H1 (cell line): ENCODE measurements at regions not wholly inside any gene's neighbourhood (a gene's known extent, or its start where the extent isn't known, plus 50 kb on each side); places are given as distances from the start of the nearest gene placed in this dataset.
"Not testable (repeated sequence)": the region's sequence is repeated elsewhere in the genome, so short reads cannot be mapped to it uniquely, and the experiment has no call there.

Experiments
- CTCF ChIA-PET: fragments of 300-600 bp; sonication (Branson Sonifier 250); formaldehyde crosslinking; loops from one replicate; lab custom pipeline; 2021; ENCODE audit not compliant: partially characterized antibody; lab: Charles Lee
- POLR2A ChIA-PET: fragments of 300-600 bp; sonication (Branson Sonifier 250); formaldehyde crosslinking; loops from one replicate; lab custom pipeline; 2021; ENCODE audit warnings: inconsistent platforms; ENCODE audit not compliant: partially characterized antibody; lab: Charles Lee
- DNase-seq, 2 experiments: peaks; one replicate each; pipeline versions ENCODE4 v3.0.0 to v3.0.0-alpha.2; 2010 to 2022; ENCODE audit warnings: low spot score in 2 of 2, low read depth in 1 of 2, mixed read lengths in 1 of 2
- FAIRE-seq: peaks from 2 replicates; lab custom pipeline; 2011; peaks lifted over from hg19 to GRCh38; lab: Jason Lieb, UNC
- H2AFZ ChIP-seq: 2 replicates; pipeline ENCODE4 v1.8.1; 2012; ENCODE audit warnings: low read length, inconsistent platforms
- H2AK5ac ChIP-seq: 2 replicates; pipeline ENCODE4 v1.6.1; 2013; ENCODE audit warnings: low read depth, low read length
- H2BK120ac ChIP-seq: replicated peaks from 2 replicates; pipeline ENCODE3; 2013; ENCODE audit warnings: low read depth, low read length, inconsistent platforms
- H2BK12ac ChIP-seq: 2 replicates; pipeline ENCODE4 v1.6.1; 2013; ENCODE audit warnings: low read depth, low read length
- H2BK15ac ChIP-seq: 2 replicates; pipeline ENCODE4 v1.6.1; 2013; ENCODE audit warnings: low read length
- H2BK20ac ChIP-seq: 2 replicates; pipeline ENCODE4 v1.6.1; 2013; ENCODE audit warnings: low read length
- H2BK5ac ChIP-seq: 2 replicates; pipeline ENCODE4 v1.6.1; 2013; ENCODE audit warnings: low read depth, low read length
- H3K14ac ChIP-seq: 2 replicates; pipeline ENCODE4 v1.6.1; 2013; ENCODE audit warnings: inconsistent platforms; ENCODE audit not compliant: insufficient read length
- H3K18ac ChIP-seq: 2 replicates; pipeline ENCODE4 v1.6.1; 2013; ENCODE audit warnings: low read length; ENCODE audit errors: extremely low read depth
- H3K23ac ChIP-seq: 2 replicates; pipeline ENCODE4 v1.6.1; 2013; ENCODE audit warnings: inconsistent platforms; ENCODE audit not compliant: insufficient read length
- H3K23me2 ChIP-seq: 2 replicates; pipeline ENCODE4 v1.6.1; 2013; ENCODE audit warnings: low read depth, low read length
- H3K27ac ChIP-seq: 2 replicates; pipeline ENCODE4 v1.6.1; 2011; ENCODE audit warnings: low read depth, low read length, inconsistent platforms
- H3K27me3 ChIP-seq, 4 experiments: replicated peaks in 1 of 4; 1 replicate in 1 of 4; 2 replicates in 3 of 4; pipeline versions ENCODE4 v1.6.1 to v1.8.1; 2011 to 2013; ENCODE audit warnings: low read length in 3 of 4, mild to moderate bottlenecking in 3 of 4, inconsistent platforms in 2 of 4, mixed read lengths in 2 of 4, moderate library complexity in 1 of 4; ENCODE audit not compliant: control insufficient read depth in 3 of 4, insufficient read depth in 3 of 4; ENCODE audit errors: extremely low read depth in 1 of 4
- H3K36me3 ChIP-seq, 4 experiments: 2 replicates each; pipeline versions ENCODE4 v1.6.1 to v1.8.1; 2011 to 2013; ENCODE audit warnings: mild to moderate bottlenecking in 4 of 4, low read length in 3 of 4, moderate library complexity in 2 of 4, control low read depth in 1 of 4, inconsistent platforms in 1 of 4; ENCODE audit not compliant: insufficient read depth in 4 of 4, control insufficient read depth in 2 of 4
- H3K4ac ChIP-seq: replicated peaks from 2 replicates; pipeline ENCODE3; 2013; ENCODE audit warnings: low read length, low read depth, mixed read lengths, inconsistent platforms; ENCODE audit not compliant: insufficient read length
- H3K4me1 ChIP-seq, 4 experiments: replicated peaks in 1 of 4; 1 replicate in 1 of 4; 2 replicates in 3 of 4; pipeline versions ENCODE4 v1.6.1 to v1.8.1; 2011 to 2013; ENCODE audit warnings: low read length in 3 of 4, inconsistent platforms in 2 of 4, mixed read lengths in 1 of 4; ENCODE audit not compliant: insufficient read depth in 4 of 4, control insufficient read depth in 3 of 4
- H3K4me2 ChIP-seq, 2 experiments: 2 replicates each; pipeline versions ENCODE4 v1.6.1 to v1.8.1; 2011 to 2013; ENCODE audit warnings: low read depth in 2 of 2, low read length in 2 of 2, control low read depth in 1 of 2, inconsistent platforms in 1 of 2, mild to moderate bottlenecking in 1 of 2; ENCODE audit not compliant: insufficient read depth in 1 of 2
- H3K4me3 ChIP-seq, 4 experiments: fragments of 200-600, 300-600 bp in 1 of 4; sonication (generic), shearing (Covaris generic), sonication (Bioruptor Twin) in 1 of 4; 2 replicates each; pipeline versions ENCODE4 v1.5.1 to v1.8.1; 2011 to 2016; ENCODE audit warnings: low read length in 4 of 4, low read depth in 3 of 4, control low read depth in 2 of 4, inconsistent platforms in 2 of 4, mild to moderate bottlenecking in 2 of 4, mixed read lengths in 1 of 4, moderate library complexity in 1 of 4; ENCODE audit not compliant: insufficient read depth in 2 of 4; ENCODE audit errors: extremely low read depth in 1 of 4
- H3K56ac ChIP-seq: replicated peaks from 2 replicates; pipeline ENCODE3; 2013; ENCODE audit warnings: low read depth, mild to moderate bottlenecking, mixed read lengths, low read length, inconsistent platforms; ENCODE audit not compliant: insufficient read length
- H3K79me1 ChIP-seq: 2 replicates; pipeline ENCODE4 v1.6.1; 2013; ENCODE audit warnings: low read depth, low read length, control low read depth
- H3K79me2 ChIP-seq, 2 experiments: 2 replicates each; pipeline versions ENCODE4 v1.6.1 to v1.8.1; 2012 to 2013; ENCODE audit warnings: low read length in 2 of 2, mild to moderate bottlenecking in 2 of 2, inconsistent platforms in 1 of 2; ENCODE audit not compliant: insufficient read depth in 2 of 2, control insufficient read depth in 1 of 2
- H3K9ac ChIP-seq, 4 experiments: replicated peaks in 1 of 4; 1 replicate in 1 of 4; 2 replicates in 3 of 4; pipeline versions ENCODE4 v1.6.1 to v1.8.1; 2011 to 2013; ENCODE audit warnings: low read depth in 3 of 4, low read length in 3 of 4, control low read depth in 2 of 4, mild to moderate bottlenecking in 2 of 4, moderate library complexity in 2 of 4, inconsistent platforms in 1 of 4; ENCODE audit errors: extremely low read depth in 1 of 4
- H3K9me3 ChIP-seq, 2 experiments: 2 replicates each; pipeline versions ENCODE4 v1.6.1 to v1.8.1; 2012 to 2013; ENCODE audit warnings: mild to moderate bottlenecking in 2 of 2, moderate library complexity in 2 of 2, control low read depth in 1 of 2, inconsistent platforms in 1 of 2, low read depth in 1 of 2, low read length in 1 of 2, mixed read lengths in 1 of 2; ENCODE audit not compliant: insufficient read depth in 2 of 2
- H4K20me1 ChIP-seq, 2 experiments: replicated peaks in 1 of 2; 2 replicates each; pipeline versions ENCODE3 to v1.8.1; 2011 to 2013; ENCODE audit warnings: inconsistent platforms in 2 of 2, low read length in 2 of 2, mild to moderate bottlenecking in 1 of 2; ENCODE audit not compliant: insufficient read depth in 2 of 2, control insufficient read depth in 1 of 2
- H4K5ac ChIP-seq: 2 replicates; pipeline ENCODE4 v1.6.1; 2013; ENCODE audit warnings: low read length, low read depth, mixed read lengths, inconsistent platforms; ENCODE audit not compliant: insufficient read length
- H4K8ac ChIP-seq: 2 replicates; pipeline ENCODE4 v1.8.0; 2013; ENCODE audit warnings: mild to moderate bottlenecking, moderate library complexity, low read length, inconsistent platforms; ENCODE audit not compliant: insufficient read depth; ENCODE audit errors: extremely low read depth
- H4K91ac ChIP-seq: replicated peaks from 2 replicates; pipeline ENCODE3; 2013; ENCODE audit warnings: low read length, mixed read lengths, inconsistent platforms; ENCODE audit not compliant: insufficient read length
- WGBS, 2 experiments: shearing (Covaris generic) in 1 of 2; methylation state at CpG; one replicate each; pipeline versions ENCODE4 v1.1.6 to v1.1.7; 2013 to 2015; ENCODE audit warnings: low lambda C conversion rate in 2 of 2, mixed read lengths in 2 of 2, inconsistent platforms in 1 of 2, low coverage in 1 of 2, missing lambda C conversion rate in 1 of 2; ENCODE audit not compliant: insufficient replicate concordance in 2 of 2, insufficient coverage in 1 of 2, insufficient read length in 1 of 2; ENCODE audit errors: extremely low coverage in 1 of 2, missing lambda C conversion rate in 1 of 2; 5-methylcytosine and 5-hydroxymethylcytosine counted together

GRCh38 chr6:4725136-4725760, 51.0 kb upstream of the CDYL start:
- H3K79me2 ChIP-seq, H4K91ac ChIP-seq, H4K8ac ChIP-seq, H4K5ac ChIP-seq, H3K36me3 ChIP-seq, FAIRE-seq, H3K4ac ChIP-seq, H3K23me2 ChIP-seq, H3K23ac ChIP-seq, H2BK120ac ChIP-seq, H3K14ac ChIP-seq, H3K9ac ChIP-seq, H2BK5ac ChIP-seq, H3K4me3 ChIP-seq, H3K18ac ChIP-seq, H2BK15ac ChIP-seq, H3K79me1 ChIP-seq, H2AK5ac ChIP-seq, H3K56ac ChIP-seq, H2BK20ac ChIP-seq, H4K20me1 ChIP-seq, DNase-seq, H3K9me3 ChIP-seq, H3K27ac ChIP-seq, H3K27me3 ChIP-seq, H2AFZ ChIP-seq, H2BK12ac ChIP-seq, H3K4me2 ChIP-seq: not testable (repeated sequence)
- WGBS, 2 experiments: 94% methylated on average over 30 of the region's 36 CpGs; no CpG with 5 or more reads in 1 of the 2 experiments
- ChIA-PET POLR2A (interaction anchor here (1.5 kb wide), 1 partner anchor 47 kb away, joined by 6 read pairs; no protein-coding TSS in a partner anchor), CTCF (interaction anchor here (0.7 to 1.1 kb wide), 4 partner anchors 9 to 210 kb away, joined by 3 read pairs; no protein-coding TSS in a partner anchor)
- H3K4me1 ChIP-seq: peaks cover 4 to 10% (median 6%) of the 10 kb centered on the region in 4 experiments

- not testable (repeated sequence) for H3K4ac ChIP-seq, H3K4me3 ChIP-seq, H4K20me1 ChIP-seq, FAIRE-seq, H3K9ac ChIP-seq, H3K23ac ChIP-seq, H2AFZ ChIP-seq, H2BK15ac ChIP-seq, H2AK5ac ChIP-seq, H3K79me1 ChIP-seq, H2BK20ac ChIP-seq, H2BK5ac ChIP-seq, H3K4me2 ChIP-seq, H4K5ac ChIP-seq, H3K56ac ChIP-seq, H3K9me3 ChIP-seq, H2BK120ac ChIP-seq, H3K27me3 ChIP-seq, DNase-seq, H3K27ac ChIP-seq, H3K14ac ChIP-seq, H4K91ac ChIP-seq, H3K36me3 ChIP-seq, H4K8ac ChIP-seq, H3K23me2 ChIP-seq, H3K79me2 ChIP-seq, H3K18ac ChIP-seq, H2BK12ac ChIP-seq
- WGBS, 2 experiments: 90% methylated on average over 7 of the region's 7 CpGs; no CpG with 5 or more reads in 1 of the 2 experiments
- H3K4me1 ChIP-seq: peaks cover 4 to 10% (median 6%) of the 10 kb centered on the region in 4 experiments
- POLR2A ChIA-PET: interaction anchor here (1.5 kb wide), 1 partner anchor 48 kb away, joined by 6 read pairs; no protein-coding TSS in a partner anchor
- CTCF ChIA-PET: interaction anchor here (0.7 to 1.1 kb wide), 4 partner anchors 9 to 211 kb away, joined by 3 read pairs; no protein-coding TSS in a partner anchor
These were observed 51.5 kb upstream of the CDYL start for GRCh38 chr6:4724727-4725126.
